Stomach (tissue), 8 donors: ENCODE measurements at regions not wholly inside any gene's neighbourhood (a gene's known extent, or its start where the extent isn't known, plus 50 kb on each side); places are given as distances from the start of the nearest gene placed in this dataset.

ENCODE experiments used
- DNase-seq, 2 donors: peaks; one replicate each; pipeline versions ENCODE4 v3.0.0 to v3.0.0-alpha.2; 2013 to 2019
- H3K27ac ChIP-seq, 5 donors: fragments of 200-600 bp in 4 of 5; sonication (generic) in 4 of 5; one replicate each; pipeline ENCODE4 v1.5.1; 2013 to 2019; ENCODE audit warnings: mild to moderate bottlenecking in 1 of 5, moderate library complexity in 1 of 5
- H3K27me3 ChIP-seq, 3 donors: fragments of 200-600 bp; sonication (generic); one replicate each; pipeline ENCODE4 v1.5.1; 2017 to 2019; ENCODE audit warnings: mixed run types in 1 of 3
- H3K36me3 ChIP-seq, 4 donors: fragments of 200-600 bp; sonication (generic); 1 replicate in 3 of 4; 2 replicates in 1 of 4; pipeline ENCODE4 v1.5.1; 2016 to 2019
- H3K4me1 ChIP-seq, 4 donors: fragments of 200-600 bp; sonication (generic); one replicate each; pipeline ENCODE4 v1.5.1; 2016 to 2019
- H3K4me3 ChIP-seq, 4 donors: fragments of 200-600 bp; sonication (generic) in 3 of 4; one replicate each; pipeline ENCODE4 v1.5.1; 2016 to 2019; ENCODE audit warnings: mild to moderate bottlenecking in 1 of 4
- H3K9me3 ChIP-seq, 4 donors: fragments of 200-600 bp; sonication (generic); one replicate each; pipeline ENCODE4 v1.5.1; 2016 to 2019
- EP300 ChIP-seq: sonication (generic); formaldehyde crosslinking; IDR thresholded peaks from one replicate; pipeline ENCODE4 v1.6.1; 2017; ENCODE audit warnings: antibody characterized with exemption
- POLR2A ChIP-seq, 4 donors: fragments of 450-650 bp; IDR thresholded peaks; one replicate each; pipeline ENCODE4 v1.6.1; 2016; ENCODE audit warnings: antibody characterized with exemption in 4 of 4, control low read depth in 2 of 4, mild to moderate bottlenecking in 1 of 4, moderate library complexity in 1 of 4
- POLR2AphosphoS5 ChIP-seq, 3 donors: sonication (generic); formaldehyde crosslinking; IDR thresholded peaks; one replicate each; pipeline ENCODE4 v1.6.1; 2016; ENCODE audit warnings: antibody characterized with exemption in 3 of 3
- WGBS, 5 donors: extraction: QIAGEN DNeasy Blood & Tissue Kit in 3 of 5; methylation state at CpG; one replicate each; pipeline versions ENCODE4 v1.1.5 to v1.1.7; 2013 to 2018; 5-methylcytosine and 5-hydroxymethylcytosine counted together
- intact Hi-C: fragments of 100-400 bp; cut with DNase I; formaldehyde crosslinking; loops from one replicate; pipeline ENCODE4 v1.15.1; 2023; ENCODE audit warnings: low total_unique reads
- TF ChIP-seq, protein P1 (sequence below), 7 experiments: fragments of 450-650 bp in 4 of 7; fragments of 200-600 bp in 3 of 7; sonication (generic) in 3 of 7; IDR thresholded peaks; one replicate each; pipeline ENCODE4 v1.5.1; 2016 to 2019; ENCODE audit warnings: antibody characterized with exemption in 7 of 7, control low read depth in 2 of 7, mild to moderate bottlenecking in 1 of 7
- donor health status: healthy with polysubstance abuse.
- donor health status: Bipolar disorder and iron deficiency.
- donor health status: healthy.

- H3K9me3 ChIP-seq = no peaks in the 10 kb centered on the region
- no peak for DNase-seq
- H3K4me3 ChIP-seq = no peak overlapping the region
- intact Hi-C loops = no loop called here
- TF ChIP-seq, protein P1, sequence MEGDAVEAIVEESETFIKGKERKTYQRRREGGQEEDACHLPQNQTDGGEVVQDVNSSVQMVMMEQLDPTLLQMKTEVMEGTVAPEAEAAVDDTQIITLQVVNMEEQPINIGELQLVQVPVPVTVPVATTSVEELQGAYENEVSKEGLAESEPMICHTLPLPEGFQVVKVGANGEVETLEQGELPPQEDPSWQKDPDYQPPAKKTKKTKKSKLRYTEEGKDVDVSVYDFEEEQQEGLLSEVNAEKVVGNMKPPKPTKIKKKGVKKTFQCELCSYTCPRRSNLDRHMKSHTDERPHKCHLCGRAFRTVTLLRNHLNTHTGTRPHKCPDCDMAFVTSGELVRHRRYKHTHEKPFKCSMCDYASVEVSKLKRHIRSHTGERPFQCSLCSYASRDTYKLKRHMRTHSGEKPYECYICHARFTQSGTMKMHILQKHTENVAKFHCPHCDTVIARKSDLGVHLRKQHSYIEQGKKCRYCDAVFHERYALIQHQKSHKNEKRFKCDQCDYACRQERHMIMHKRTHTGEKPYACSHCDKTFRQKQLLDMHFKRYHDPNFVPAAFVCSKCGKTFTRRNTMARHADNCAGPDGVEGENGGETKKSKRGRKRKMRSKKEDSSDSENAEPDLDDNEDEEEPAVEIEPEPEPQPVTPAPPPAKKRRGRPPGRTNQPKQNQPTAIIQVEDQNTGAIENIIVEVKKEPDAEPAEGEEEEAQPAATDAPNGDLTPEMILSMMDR (IDR thresholded peaks at IDR 0.05) = no peak
- TF ChIP-seq POLR2AphosphoS5 (IDR thresholded peaks at IDR 0.05) (no peak), EP300 (no peak), POLR2A (IDR thresholded peaks at IDR 0.05) (no peak)
- no peaks in the 10 kb centered on the region for H3K4me1 ChIP-seq
- no peaks in the 10 kb centered on the region for H3K27me3 ChIP-seq
- no peaks in the 10 kb centered on the region for H3K36me3 ChIP-seq
- no peak overlapping the region for H3K27ac ChIP-seq
Measured at GRCh38 chr13:83592095-83592494, 290.2 kb downstream of the SLITRK1 start.

DNA sequence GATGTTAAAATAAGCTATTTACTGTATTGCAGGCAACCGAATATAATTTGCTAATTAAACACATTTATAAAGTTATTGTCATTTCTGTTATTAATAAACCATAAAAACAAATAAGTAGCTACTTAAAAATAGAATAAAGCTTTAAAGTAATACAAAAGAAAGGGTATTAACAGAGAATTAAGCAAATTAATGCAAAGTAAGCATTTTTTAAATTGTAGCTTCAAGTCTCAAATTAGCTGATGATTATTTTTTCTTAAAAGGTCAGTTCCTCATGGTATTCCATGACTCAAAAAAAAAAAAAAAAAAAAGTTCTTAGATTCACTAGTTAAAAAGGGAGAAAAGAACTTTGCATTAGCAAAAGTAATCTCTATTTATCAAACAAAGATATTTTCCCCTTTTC is 292.5 kb downstream of the SLITRK1 start:
- Histone ChIP-seq H3K36me3 (no peaks in the 10 kb centered on the region), H3K27ac (no peak overlapping the region), H3K9me3 (peaks cover 0 to 3% (median 0%) of the 10 kb centered on the region in 4 donors), H3K27me3 (no peaks in the 10 kb centered on the region), H3K4me1 (no peaks in the 10 kb centered on the region), H3K4me3 (no peak overlapping the region)
- TF ChIP-seq, protein P1 (IDR thresholded peaks at IDR 0.05) = no peak
- TF ChIP-seq EP300 (no peak), POLR2A (IDR thresholded peaks at IDR 0.05) (no peak), POLR2AphosphoS5 (IDR thresholded peaks at IDR 0.05) (no peak)
- intact Hi-C loops = no loop called here
- no peak for DNase-seq
- 70 to 82% (median 81%) methylated on average over 1 of the region's 1 CpG for WGBS, 5 donors

DNA sequence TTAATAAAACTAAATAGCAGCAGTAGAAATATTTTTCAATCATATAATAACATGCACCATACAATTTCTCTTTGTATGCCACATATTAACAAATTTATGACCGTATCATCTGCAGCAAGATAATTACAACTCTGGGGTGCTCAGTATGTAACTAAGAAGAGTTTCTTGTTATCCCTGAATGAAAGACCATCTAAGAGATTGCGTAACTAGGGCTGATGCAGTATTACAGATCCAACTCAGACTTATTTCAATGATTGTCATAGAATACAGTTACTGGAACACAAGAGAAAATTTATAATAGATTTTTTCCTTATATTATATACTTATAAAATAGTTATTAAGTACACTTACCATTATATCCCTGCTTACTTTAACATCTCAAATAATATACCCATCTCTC is 305.1 kb downstream of the SLITRK1 start:
- no peaks in the 10 kb centered on the region for H3K4me1 ChIP-seq
- intact Hi-C loops = no loop called here
- no peak overlapping the region for H3K27ac ChIP-seq
- H3K4me3 ChIP-seq = no peak overlapping the region
- WGBS, 5 donors = 76 to 97% (median 91%) methylated on average over 2 of the region's 2 CpGs
- TF ChIP-seq POLR2AphosphoS5 (IDR thresholded peaks at IDR 0.05) (no peak), EP300 (no peak), POLR2A (IDR thresholded peaks at IDR 0.05) (no peak)
- TF ChIP-seq, protein P1 (IDR thresholded peaks at IDR 0.05) = no peak
- H3K36me3 ChIP-seq = no peaks in the 10 kb centered on the region
- DNase-seq = no peak
- no peaks in the 10 kb centered on the region for H3K27me3 ChIP-seq
- peaks cover 0 to 5% (median 0%) of the 10 kb centered on the region in 4 donors for H3K9me3 ChIP-seq

DNA sequence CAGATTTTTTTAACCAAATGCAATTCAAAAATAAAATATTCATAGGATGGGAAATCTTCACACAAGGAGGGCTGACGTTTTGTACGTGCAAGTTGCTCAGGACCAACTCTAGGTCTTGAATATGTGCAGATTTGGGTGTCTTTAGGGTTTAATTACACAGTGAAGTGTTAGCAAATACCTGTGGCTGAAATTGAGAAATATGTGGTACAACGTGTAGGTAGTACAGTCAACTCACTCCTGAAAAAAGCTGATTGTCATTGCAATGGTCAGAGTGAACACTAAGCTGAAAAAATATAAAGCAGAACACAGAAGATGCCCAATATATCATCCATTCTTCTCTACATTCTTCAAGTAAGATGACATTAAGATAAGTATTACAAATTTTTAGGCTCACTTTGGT is 314.3 kb downstream of the SLITRK1 start:
- Histone ChIP-seq H3K4me1 (no peaks in the 10 kb centered on the region), H3K9me3 (peaks cover 0 to 5% (median 0%) of the 10 kb centered on the region in 4 donors), H3K27me3 (no peaks in the 10 kb centered on the region), H3K36me3 (no peaks in the 10 kb centered on the region), H3K27ac (no peak overlapping the region), H3K4me3 (no peak overlapping the region)
- intact Hi-C loops = no loop called here
- no peak for DNase-seq
- 57 to 81% (median 74%) methylated on average over 3 of the region's 3 CpGs for WGBS, 5 donors
- TF ChIP-seq POLR2AphosphoS5 (IDR thresholded peaks at IDR 0.05) (no peak), POLR2A (IDR thresholded peaks at IDR 0.05) (no peak), EP300 (no peak)
- TF ChIP-seq, protein P1 (IDR thresholded peaks at IDR 0.05) = no peak
